ENCODE measurements at regions not wholly inside any gene's neighbourhood (a gene's known extent, or its start where the extent isn't known, plus 50 kb on each side); places are given as distances from the start of the nearest gene placed in this dataset.

- no peak for DNase-seq (ENCODE audit: low spot score)
These were observed 334.2 kb upstream of the SNX7 start for GRCh38 chr1:98327220-98327861.

- no peak for DNase-seq (ENCODE audit: low spot score)
These were observed 335.7 kb upstream of the SNX7 start for GRCh38 chr1:98325646-98326440.

- no peak for DNase-seq (ENCODE audit: low spot score)
These were observed 337.6 kb upstream of the SNX7 start for GRCh38 chr1:98323906-98324358.

GRCh38 chr1:98323388-98323787 is 338.1 kb upstream of the SNX7 start:
- DNase-seq (ENCODE audit: low spot score) = no peak

- no peak for DNase-seq (ENCODE audit: low spot score)
These were observed 338.6 kb upstream of the SNX7 start for GRCh38 chr1:98322966-98323365.

GRCh38 chr1:98322086-98322485 is 339.4 kb upstream of the SNX7 start:
- no peak for DNase-seq (ENCODE audit: low spot score)

- DNase-seq (ENCODE audit: low spot score) = no peak
These were observed 340.3 kb upstream of the SNX7 start for GRCh38 chr1:98321191-98321590.

GRCh38 chr1:98316286-98316905 is 345.1 kb upstream of the SNX7 start:
- DNase-seq (ENCODE audit: low spot score) = no peak

- DNase-seq (ENCODE audit: low spot score) = no peak
These were observed 346.2 kb upstream of the SNX7 start for GRCh38 chr1:98315309-98315708.

GRCh38 chr1:98314601-98315000 is 346.9 kb upstream of the SNX7 start:
- no peak for DNase-seq (ENCODE audit: low spot score)

GRCh38 chr1:98306517-98307089 is 354.9 kb upstream of the SNX7 start:
- no peak for DNase-seq (ENCODE audit: low spot score)

- no peak for DNase-seq (ENCODE audit: low spot score)
These were observed 356.2 kb upstream of the SNX7 start for GRCh38 chr1:98305362-98305761.

- DNase-seq (ENCODE audit: low spot score) = no peak
These were observed 356.6 kb upstream of the SNX7 start for GRCh38 chr1:98304888-98305287.

- no peak for DNase-seq (ENCODE audit: low spot score)
These were observed 361.7 kb upstream of the SNX7 start for GRCh38 chr1:98299861-98300260.

- DNase-seq (ENCODE audit: low spot score) = no peak
These were observed 362.2 kb upstream of the SNX7 start for GRCh38 chr1:98299313-98299712.

GRCh38 chr1:98298319-98298718 is 363.2 kb upstream of the SNX7 start:
- no peak for DNase-seq (ENCODE audit: low spot score)

- no peak for DNase-seq (ENCODE audit: low spot score)
These were observed 364.8 kb upstream of the SNX7 start for GRCh38 chr1:98296681-98297080.

- no peak for DNase-seq (ENCODE audit: low spot score)
These were observed 367.4 kb upstream of the SNX7 start for GRCh38 chr1:98294127-98294526.

GRCh38 chr1:98292994-98293393 is 368.5 kb upstream of the SNX7 start:
- DNase-seq (ENCODE audit: low spot score) = no peak

GRCh38 chr1:98289311-98289710 is 368.5 kb upstream of the DPYD start:
- DNase-seq (ENCODE audit: low spot score) = no peak

GRCh38 chr1:98288494-98288893 is 367.7 kb upstream of the DPYD start:
- DNase-seq (ENCODE audit: low spot score) = no peak

- no peak for DNase-seq (ENCODE audit: low spot score)
These were observed 366.8 kb upstream of the DPYD start for GRCh38 chr1:98287626-98288025.

GRCh38 chr1:98286656-98287055 is 365.8 kb upstream of the DPYD start:
- DNase-seq (ENCODE audit: low spot score) = no peak
